SK-N-MC (cell line): ENCODE measurements at regions not wholly inside any gene's neighbourhood (a gene's known extent, or its start where the extent isn't known, plus 50 kb on each side); places are given as distances from the start of the nearest gene placed in this dataset.

Source experiments
- DNase-seq: peaks from one replicate; pipeline ENCODE4 v3.0.0-alpha.2; 2011; ENCODE audit warnings: low read depth, low spot score
- H3K27ac ChIP-seq: fragments of 200-600 bp; sonication (generic); 2 replicates; pipeline ENCODE4 v1.5.1; 2016; ENCODE audit warnings: mixed run types
- H3K36me3 ChIP-seq: fragments of 200-600 bp; sonication (generic); 2 replicates; pipeline ENCODE4 v1.6.1; 2017; ENCODE audit warnings: antibody characterized with exemption, low read length, mixed read lengths; ENCODE audit not compliant: insufficient read depth
- H3K4me3 ChIP-seq: fragments of 200-600 bp; sonication (generic); 2 replicates; pipeline ENCODE4 v1.5.1; 2016
- H3K9ac ChIP-seq: fragments of 200-600 bp; sonication (generic); 2 replicates; pipeline ENCODE4 v1.8.0; 2017; ENCODE audit warnings: mixed run types, mixed read lengths; ENCODE audit not compliant: insufficient read length
- H3K9me3 ChIP-seq: fragments of 200-600 bp; sonication (generic); 2 replicates; pipeline ENCODE4 v1.6.1; 2017; ENCODE audit warnings: low read depth, mild to moderate bottlenecking, antibody characterized with exemption, low read length, moderate library complexity, mixed read lengths
- EZH2 ChIP-seq: fragments of 200-600 bp; sonication (generic); IDR thresholded peaks from one replicate; pipeline ENCODE4 v1.6.1; 2017; ENCODE audit warnings: antibody characterized with exemption
- FOXP2 ChIP-seq: optimal IDR thresholded peaks from 2 replicates; pipeline ENCODE3; 2011; ENCODE audit warnings: mild to moderate bottlenecking, moderate library complexity; ENCODE audit not compliant: insufficient read depth; ENCODE audit errors: extremely low read length, control extremely low read depth
- POLR2AphosphoS5 ChIP-seq: IDR thresholded peaks from 2 replicates; pipeline ENCODE4 v1.6.1; 2012; ENCODE audit warnings: mild to moderate bottlenecking, low read depth, low read length, borderline replicate concordance

GRCh38 chr18:41226186-41226585 is 728.8 kb upstream of the PIK3C3 start:
- Histone ChIP-seq H3K4me3 (no peak overlapping the region), H3K9ac (no peak overlapping the region), H3K36me3 (no peaks in the 10 kb centered on the region), H3K27ac (no peak overlapping the region), H3K9me3 (no peaks in the 10 kb centered on the region)
- DNase-seq, result no peak
- no peak for TF ChIP-seq POLR2AphosphoS5
- TF ChIP-seq FOXP2, result no peak
- TF ChIP-seq EZH2, result no peak

GRCh38 chr18:41216341-41217003 is 738.6 kb upstream of the PIK3C3 start:
- no peak overlapping the region for H3K27ac ChIP-seq
- DNase-seq, result no peak
- TF ChIP-seq EZH2, result no peak
- TF ChIP-seq FOXP2, result no peak
- TF ChIP-seq POLR2AphosphoS5, result no peak
- H3K9me3 ChIP-seq, result no peaks in the 10 kb centered on the region
- H3K9ac ChIP-seq, result no peak overlapping the region
- H3K4me3 ChIP-seq, result no peak overlapping the region
- H3K36me3 ChIP-seq, result no peaks in the 10 kb centered on the region

- Histone ChIP-seq H3K36me3 (no peaks in the 10 kb centered on the region), H3K9ac (no peak overlapping the region), H3K4me3 (no peak overlapping the region), H3K27ac (no peak overlapping the region), H3K9me3 (no peaks in the 10 kb centered on the region)
- no peak for DNase-seq
- TF ChIP-seq FOXP2 (no peak), POLR2AphosphoS5 (no peak), EZH2 (no peak)
These were observed 747.3 kb upstream of the PIK3C3 start for GRCh38 chr18:41207706-41208105.

DNA sequence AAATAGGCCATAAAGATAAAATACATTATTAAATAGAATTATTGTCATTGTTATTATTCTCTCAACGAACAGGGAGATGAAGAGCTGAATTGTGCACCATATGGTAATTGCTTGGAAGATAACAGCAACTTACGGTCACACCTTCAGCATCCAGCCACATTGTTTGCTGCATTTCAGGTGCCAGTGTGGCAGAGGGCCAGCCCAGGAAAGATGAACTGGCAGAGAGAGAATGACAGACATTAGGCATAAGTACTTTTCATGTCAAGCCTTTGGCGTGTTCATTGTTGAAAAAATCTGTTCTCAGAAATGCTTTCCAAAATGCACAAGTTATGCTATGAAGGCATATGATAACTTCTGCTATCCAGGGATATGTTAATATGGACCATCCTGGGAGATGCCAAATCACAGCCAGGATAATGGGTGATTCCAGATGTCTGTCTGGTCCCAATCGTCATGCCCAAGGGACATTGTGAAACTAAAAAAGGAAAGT is 748.6 kb upstream of the PIK3C3 start:
- DNase-seq, result no peak
- no peak for TF ChIP-seq EZH2
- TF ChIP-seq FOXP2, result no peak
- TF ChIP-seq POLR2AphosphoS5, result no peak
- H3K27ac ChIP-seq, result no peak overlapping the region

GRCh38 chr18:41199212-41199611 is 755.8 kb upstream of the PIK3C3 start:
- DNase-seq, result no peak
- no peaks in the 10 kb centered on the region for H3K36me3 ChIP-seq
- H3K27ac ChIP-seq, result no peak overlapping the region
- no peaks in the 10 kb centered on the region for H3K9me3 ChIP-seq
- TF ChIP-seq FOXP2 (no peak), POLR2AphosphoS5 (no peak), EZH2 (no peak)
- no peak overlapping the region for H3K4me3 ChIP-seq
- no peak overlapping the region for H3K9ac ChIP-seq

More for the DNA sequence above, 748.6 kb upstream of the PIK3C3 start:
- Histone ChIP-seq H3K9me3 (no peaks in the 10 kb centered on the region), H3K9ac (no peak overlapping the region), H3K36me3 (no peaks in the 10 kb centered on the region), H3K4me3 (no peak overlapping the region)

- no peak for TF ChIP-seq POLR2AphosphoS5
- TF ChIP-seq FOXP2, result no peak
- no peak for TF ChIP-seq EZH2
- Histone ChIP-seq H3K4me3 (no peak overlapping the region), H3K27ac (no peak overlapping the region), H3K36me3 (no peaks in the 10 kb centered on the region), H3K9me3 (no peaks in the 10 kb centered on the region), H3K9ac (no peak overlapping the region)
- DNase-seq, result no peak
These were observed 757.1 kb upstream of the PIK3C3 start for GRCh38 chr18:41197967-41198366.

- H3K4me3 ChIP-seq, result no peak overlapping the region
- TF ChIP-seq FOXP2, result no peak
- no peak for TF ChIP-seq EZH2
- no peaks in the 10 kb centered on the region for H3K36me3 ChIP-seq
- no peak overlapping the region for H3K9ac ChIP-seq
- H3K9me3 ChIP-seq, result no peaks in the 10 kb centered on the region
- no peak overlapping the region for H3K27ac ChIP-seq
- no peak for DNase-seq
These were observed 784.7 kb upstream of the PIK3C3 start for GRCh38 chr18:41170346-41170745.

- H3K9ac ChIP-seq, result no peak overlapping the region
- H3K4me3 ChIP-seq, result no peak overlapping the region
- no peak for DNase-seq
- H3K9me3 ChIP-seq, result no peaks in the 10 kb centered on the region
- no peak for TF ChIP-seq FOXP2
- TF ChIP-seq EZH2, result no peak
- TF ChIP-seq POLR2AphosphoS5, result no peak
- H3K27ac ChIP-seq, result no peak overlapping the region
- H3K36me3 ChIP-seq, result no peaks in the 10 kb centered on the region
These were observed 789.4 kb upstream of the PIK3C3 start for GRCh38 chr18:41165625-41166024.

GRCh38 chr18:41162781-41163180 is 792.3 kb upstream of the PIK3C3 start:
- TF ChIP-seq FOXP2, result no peak
- no peak for TF ChIP-seq POLR2AphosphoS5
- no peak for TF ChIP-seq EZH2
- H3K27ac ChIP-seq, result no peak overlapping the region

More at GRCh38 chr18:41162781-41163180, 792.3 kb upstream of the PIK3C3 start:
- no peak overlapping the region for H3K4me3 ChIP-seq
- H3K9ac ChIP-seq, result no peak overlapping the region
- no peaks in the 10 kb centered on the region for H3K9me3 ChIP-seq
- no peak for DNase-seq
- no peaks in the 10 kb centered on the region for H3K36me3 ChIP-seq
